ENCODE measurements at regions not wholly inside any gene's neighbourhood (a gene's known extent, or its start where the extent isn't known, plus 50 kb on each side); places are given as distances from the start of the nearest gene placed in this dataset.

DNA sequence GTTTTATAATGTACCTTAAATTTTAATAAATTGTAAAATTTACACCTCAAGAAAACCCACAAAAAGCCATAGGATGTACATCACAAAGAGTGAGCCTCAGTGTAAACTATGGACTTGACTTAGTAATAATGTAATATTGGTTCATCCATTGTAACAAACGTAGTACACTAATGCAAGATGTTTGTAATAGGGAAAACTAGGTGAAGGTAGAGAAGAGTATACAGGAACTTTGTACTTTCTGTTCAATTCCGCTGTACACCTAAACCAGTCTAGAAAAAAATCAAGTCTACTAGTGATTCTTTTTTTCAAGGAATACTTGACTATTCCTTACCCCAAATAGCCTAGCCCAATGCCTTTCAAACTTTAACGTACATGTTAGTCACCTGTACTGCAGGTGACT, 222.3 kb upstream of the FGGY start:
- TF ChIP-seq POLR2AphosphoS5 (IDR thresholded peaks at IDR 0.05; ENCODE audit: low read depth, low read length), result no peak
- TF ChIP-seq, protein P1, sequence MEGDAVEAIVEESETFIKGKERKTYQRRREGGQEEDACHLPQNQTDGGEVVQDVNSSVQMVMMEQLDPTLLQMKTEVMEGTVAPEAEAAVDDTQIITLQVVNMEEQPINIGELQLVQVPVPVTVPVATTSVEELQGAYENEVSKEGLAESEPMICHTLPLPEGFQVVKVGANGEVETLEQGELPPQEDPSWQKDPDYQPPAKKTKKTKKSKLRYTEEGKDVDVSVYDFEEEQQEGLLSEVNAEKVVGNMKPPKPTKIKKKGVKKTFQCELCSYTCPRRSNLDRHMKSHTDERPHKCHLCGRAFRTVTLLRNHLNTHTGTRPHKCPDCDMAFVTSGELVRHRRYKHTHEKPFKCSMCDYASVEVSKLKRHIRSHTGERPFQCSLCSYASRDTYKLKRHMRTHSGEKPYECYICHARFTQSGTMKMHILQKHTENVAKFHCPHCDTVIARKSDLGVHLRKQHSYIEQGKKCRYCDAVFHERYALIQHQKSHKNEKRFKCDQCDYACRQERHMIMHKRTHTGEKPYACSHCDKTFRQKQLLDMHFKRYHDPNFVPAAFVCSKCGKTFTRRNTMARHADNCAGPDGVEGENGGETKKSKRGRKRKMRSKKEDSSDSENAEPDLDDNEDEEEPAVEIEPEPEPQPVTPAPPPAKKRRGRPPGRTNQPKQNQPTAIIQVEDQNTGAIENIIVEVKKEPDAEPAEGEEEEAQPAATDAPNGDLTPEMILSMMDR (IDR thresholded peaks at IDR 0.05), result no peak
- TF ChIP-seq, protein P2, sequence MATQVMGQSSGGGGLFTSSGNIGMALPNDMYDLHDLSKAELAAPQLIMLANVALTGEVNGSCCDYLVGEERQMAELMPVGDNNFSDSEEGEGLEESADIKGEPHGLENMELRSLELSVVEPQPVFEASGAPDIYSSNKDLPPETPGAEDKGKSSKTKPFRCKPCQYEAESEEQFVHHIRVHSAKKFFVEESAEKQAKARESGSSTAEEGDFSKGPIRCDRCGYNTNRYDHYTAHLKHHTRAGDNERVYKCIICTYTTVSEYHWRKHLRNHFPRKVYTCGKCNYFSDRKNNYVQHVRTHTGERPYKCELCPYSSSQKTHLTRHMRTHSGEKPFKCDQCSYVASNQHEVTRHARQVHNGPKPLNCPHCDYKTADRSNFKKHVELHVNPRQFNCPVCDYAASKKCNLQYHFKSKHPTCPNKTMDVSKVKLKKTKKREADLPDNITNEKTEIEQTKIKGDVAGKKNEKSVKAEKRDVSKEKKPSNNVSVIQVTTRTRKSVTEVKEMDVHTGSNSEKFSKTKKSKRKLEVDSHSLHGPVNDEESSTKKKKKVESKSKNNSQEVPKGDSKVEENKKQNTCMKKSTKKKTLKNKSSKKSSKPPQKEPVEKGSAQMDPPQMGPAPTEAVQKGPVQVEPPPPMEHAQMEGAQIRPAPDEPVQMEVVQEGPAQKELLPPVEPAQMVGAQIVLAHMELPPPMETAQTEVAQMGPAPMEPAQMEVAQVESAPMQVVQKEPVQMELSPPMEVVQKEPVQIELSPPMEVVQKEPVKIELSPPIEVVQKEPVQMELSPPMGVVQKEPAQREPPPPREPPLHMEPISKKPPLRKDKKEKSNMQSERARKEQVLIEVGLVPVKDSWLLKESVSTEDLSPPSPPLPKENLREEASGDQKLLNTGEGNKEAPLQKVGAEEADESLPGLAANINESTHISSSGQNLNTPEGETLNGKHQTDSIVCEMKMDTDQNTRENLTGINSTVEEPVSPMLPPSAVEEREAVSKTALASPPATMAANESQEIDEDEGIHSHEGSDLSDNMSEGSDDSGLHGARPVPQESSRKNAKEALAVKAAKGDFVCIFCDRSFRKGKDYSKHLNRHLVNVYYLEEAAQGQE (IDR thresholded peaks at IDR 0.05; ENCODE audit: insufficient read depth in 1 of 2, low read depth in 2 of 2, low read length in 1 of 2), result no peak
